Common myeloid progenitor, CD34-positive (primary cell): ENCODE measurements at regions not wholly inside any gene's neighbourhood (a gene's known extent, or its start where the extent isn't known, plus 50 kb on each side); places are given as distances from the start of the nearest gene placed in this dataset.
"Not testable (repeated sequence)": the region's sequence is repeated elsewhere in the genome, so short reads cannot be mapped to it uniquely, and the experiment has no call there.

Experiments
- CTCF ChIA-PET: fragments of 350-600 bp; sonication (Branson Sonifier 250); formaldehyde crosslinking; loops from one replicate; lab custom pipeline; 2021; ENCODE audit warnings: antibody characterized with exemption; lab: Charles Lee
- POLR2A ChIA-PET: fragments of 350-600 bp; sonication (Branson Sonifier 250); formaldehyde crosslinking; loops from one replicate; lab custom pipeline; 2021; ENCODE audit warnings: antibody characterized with exemption; lab: Charles Lee
- DNase-seq, 3 donors: peaks; one replicate each; pipeline versions ENCODE4 v3.0.0 to v3.0.0-alpha.2; 2013
- H3K27ac ChIP-seq, 2 experiments: 1 replicate in 1 of 2; 2 replicates in 1 of 2; pipeline ENCODE4 v1.7.0; 2013; ENCODE audit warnings: inconsistent platforms in 2 of 2, low read length in 2 of 2, mild to moderate bottlenecking in 2 of 2, low read depth in 1 of 2, moderate library complexity in 1 of 2; ENCODE audit not compliant: severe bottlenecking in 2 of 2, insufficient read depth in 1 of 2, poor library complexity in 1 of 2
- H3K27me3 ChIP-seq, 5 experiments: replicated peaks in 2 of 5; 1 replicate in 3 of 5; 2 replicates in 2 of 5; pipeline versions ENCODE4 v1.6.1 to v1.7.0; 2013; ENCODE audit warnings: low read length in 4 of 5, mild to moderate bottlenecking in 2 of 5, moderate library complexity in 2 of 5, inconsistent platforms in 1 of 5; ENCODE audit not compliant: insufficient read depth in 5 of 5, control insufficient read depth in 4 of 5
- H3K36me3 ChIP-seq, 4 experiments: 1 replicate in 2 of 4; 2 replicates in 2 of 4; pipeline versions ENCODE4 v1.6.1 to v1.7.0; 2013; ENCODE audit warnings: low read length in 3 of 4, control low read depth in 1 of 4, mild to moderate bottlenecking in 1 of 4; ENCODE audit not compliant: control insufficient read depth in 4 of 4, insufficient read depth in 4 of 4
- H3K4me1 ChIP-seq, 4 experiments: 1 replicate in 3 of 4; 2 replicates in 1 of 4; pipeline versions ENCODE4 v1.6.1 to v1.7.1; 2013; ENCODE audit warnings: low read length in 3 of 4, mild to moderate bottlenecking in 3 of 4, control low read depth in 1 of 4, inconsistent platforms in 1 of 4, moderate library complexity in 1 of 4; ENCODE audit not compliant: control insufficient read depth in 4 of 4, insufficient read depth in 4 of 4; ENCODE audit errors: control extremely low read depth in 1 of 4
- H3K4me3 ChIP-seq, 7 experiments: 1 replicate in 4 of 7; 2 replicates in 3 of 7; pipeline versions ENCODE4 v1.5.1 to v1.7.0; 2013; ENCODE audit warnings: mild to moderate bottlenecking in 7 of 7, low read length in 6 of 7, moderate library complexity in 6 of 7, inconsistent platforms in 2 of 7, low read depth in 2 of 7, control low read depth in 1 of 7; ENCODE audit not compliant: insufficient read depth in 4 of 7, control insufficient read depth in 1 of 7; ENCODE audit errors: extremely low read depth in 1 of 7
- H3K9me3 ChIP-seq, 5 experiments: 1 replicate in 4 of 5; 2 replicates in 1 of 5; pipeline versions ENCODE4 v1.6.1 to v1.7.1; 2013; ENCODE audit warnings: low read length in 4 of 5, mild to moderate bottlenecking in 2 of 5, inconsistent platforms in 1 of 5, low read depth in 1 of 5, moderate library complexity in 1 of 5; ENCODE audit not compliant: control insufficient read depth in 4 of 5, insufficient read depth in 2 of 5; ENCODE audit errors: control extremely low read depth in 1 of 5
- WGBS: methylation state at CpG from one replicate; pipeline ENCODE4 v1.1.5; 2013; ENCODE audit not compliant: insufficient coverage; 5-methylcytosine and 5-hydroxymethylcytosine counted together

GRCh38 chr9:61864463-61864862 lies 674.6 kb downstream of the SPATA31A7 start:
- DNase-seq, H3K27me3 ChIP-seq, H3K9me3 ChIP-seq, H3K36me3 ChIP-seq, H3K27ac ChIP-seq, POLR2A ChIA-PET, H3K4me3 ChIP-seq, H3K4me1 ChIP-seq, CTCF ChIA-PET: not testable (repeated sequence)
- WGBS, result no CpG with 5 or more reads among the region's 7 CpGs

GRCh38 chr9:61868965-61869364 lies 679.1 kb downstream of the SPATA31A7 start:
- H3K27ac ChIP-seq, DNase-seq, H3K36me3 ChIP-seq, H3K27me3 ChIP-seq, H3K4me1 ChIP-seq, H3K4me3 ChIP-seq, CTCF ChIA-PET, H3K9me3 ChIP-seq, POLR2A ChIA-PET: not testable (repeated sequence)
- no CpG with 5 or more reads among the region's 32 CpGs for WGBS

GRCh38 chr9:61872329-61872728 lies 682.5 kb downstream of the SPATA31A7 start:
- H3K27me3 ChIP-seq, H3K4me3 ChIP-seq, H3K36me3 ChIP-seq, H3K27ac ChIP-seq, DNase-seq, H3K9me3 ChIP-seq, CTCF ChIA-PET, POLR2A ChIA-PET, H3K4me1 ChIP-seq: not testable (repeated sequence)
- no CpG with 5 or more reads among the region's 2 CpGs for WGBS
